ENCODE measurements at regions not wholly inside any gene's neighbourhood (a gene's known extent, or its start where the extent isn't known, plus 50 kb on each side); places are given as distances from the start of the nearest gene placed in this dataset.

GRCh38 chr1:34610063-34610462 lies 144.8 kb upstream of the GJB5 start:
- no peak for DNase-seq (ENCODE audit: low spot score)

GRCh38 chr1:34611571-34611970 lies 143.3 kb upstream of the GJB5 start:
- no peak for DNase-seq (ENCODE audit: low spot score)

GRCh38 chr1:34612091-34612827 lies 142.6 kb upstream of the GJB5 start:
- no peak for DNase-seq (ENCODE audit: low spot score)

GRCh38 chr1:34617321-34618118 lies 137.3 kb upstream of the GJB5 start:
- no peak for DNase-seq (ENCODE audit: low spot score)

GRCh38 chr1:34618381-34618780 lies 136.5 kb upstream of the GJB5 start:
- DNase-seq (ENCODE audit: low spot score): no peak

GRCh38 chr1:34619256-34619655 lies 135.6 kb upstream of the GJB5 start:
- DNase-seq (ENCODE audit: low spot score): no peak

- no peak for DNase-seq (ENCODE audit: low spot score)
Measured at GRCh38 chr1:34621916-34622315, 132.9 kb upstream of the GJB5 start.

- DNase-seq (ENCODE audit: low spot score): no peak
Measured at GRCh38 chr1:34625521-34626015, 129.3 kb upstream of the GJB5 start.

GRCh38 chr1:34627465-34628240 lies 127.2 kb upstream of the GJB5 start:
- DNase-seq (ENCODE audit: low spot score): no peak

GRCh38 chr1:34631126-34631525 lies 123.7 kb upstream of the GJB5 start:
- no peak for DNase-seq (ENCODE audit: low spot score)

- DNase-seq (ENCODE audit: low spot score): no peak
Measured at GRCh38 chr1:34639701-34640100, 115.1 kb upstream of the GJB5 start.

- DNase-seq (ENCODE audit: low spot score): no peak
Measured at GRCh38 chr1:34640654-34641401, 114.0 kb upstream of the GJB5 start.

GRCh38 chr1:34642679-34643078 lies 112.2 kb upstream of the GJB5 start:
- no peak for DNase-seq (ENCODE audit: low spot score)

- no peak for DNase-seq (ENCODE audit: low spot score)
Measured at GRCh38 chr1:34645109-34645688, 109.6 kb upstream of the GJB5 start.

- no peak for DNase-seq (ENCODE audit: low spot score)
Measured at GRCh38 chr1:34645919-34646318, 108.9 kb upstream of the GJB5 start.

GRCh38 chr1:34648501-34648900 lies 106.3 kb upstream of the GJB5 start:
- no peak for DNase-seq (ENCODE audit: low spot score)

GRCh38 chr1:34650090-34650489 lies 104.8 kb upstream of the GJB5 start:
- DNase-seq (ENCODE audit: low spot score): no peak

GRCh38 chr1:34650800-34651199 lies 104.0 kb upstream of the GJB5 start:
- no peak for DNase-seq (ENCODE audit: low spot score)

- no peak for DNase-seq (ENCODE audit: low spot score)
Measured at GRCh38 chr1:34653110-34653509, 101.7 kb upstream of the GJB5 start.

GRCh38 chr1:34655206-34655874 lies 99.5 kb upstream of the GJB5 start:
- no peak for DNase-seq (ENCODE audit: low spot score)

- no peak for DNase-seq (ENCODE audit: low spot score)
Measured at GRCh38 chr1:34655875-34656240, 99.0 kb upstream of the GJB5 start.
